ENCODE measurements at regions not wholly inside any gene's neighbourhood (a gene's known extent, or its start where the extent isn't known, plus 50 kb on each side); places are given as distances from the start of the nearest gene placed in this dataset.

DNA sequence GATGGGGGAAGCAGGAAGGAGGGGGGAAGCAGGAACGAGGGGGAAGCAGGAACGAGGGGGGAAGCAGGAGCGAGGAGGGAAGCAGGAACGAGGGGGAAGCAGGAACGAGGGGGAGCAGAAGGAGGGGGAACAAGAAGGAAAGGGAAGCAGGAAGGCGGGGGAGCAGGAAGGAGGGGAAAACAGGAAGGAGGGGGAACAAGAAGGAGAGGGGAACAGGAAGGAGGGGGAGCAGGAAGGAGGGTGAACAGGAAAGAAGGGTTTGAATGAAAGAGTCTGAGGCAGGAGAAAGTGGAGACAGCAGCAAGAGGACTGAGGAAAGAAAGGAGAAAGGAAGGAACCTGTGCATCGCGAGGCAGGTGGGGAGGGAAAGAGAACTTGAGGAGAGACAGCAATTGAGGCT is 256.6 kb downstream of the PTEN start:
- TF ChIP-seq, protein P1, sequence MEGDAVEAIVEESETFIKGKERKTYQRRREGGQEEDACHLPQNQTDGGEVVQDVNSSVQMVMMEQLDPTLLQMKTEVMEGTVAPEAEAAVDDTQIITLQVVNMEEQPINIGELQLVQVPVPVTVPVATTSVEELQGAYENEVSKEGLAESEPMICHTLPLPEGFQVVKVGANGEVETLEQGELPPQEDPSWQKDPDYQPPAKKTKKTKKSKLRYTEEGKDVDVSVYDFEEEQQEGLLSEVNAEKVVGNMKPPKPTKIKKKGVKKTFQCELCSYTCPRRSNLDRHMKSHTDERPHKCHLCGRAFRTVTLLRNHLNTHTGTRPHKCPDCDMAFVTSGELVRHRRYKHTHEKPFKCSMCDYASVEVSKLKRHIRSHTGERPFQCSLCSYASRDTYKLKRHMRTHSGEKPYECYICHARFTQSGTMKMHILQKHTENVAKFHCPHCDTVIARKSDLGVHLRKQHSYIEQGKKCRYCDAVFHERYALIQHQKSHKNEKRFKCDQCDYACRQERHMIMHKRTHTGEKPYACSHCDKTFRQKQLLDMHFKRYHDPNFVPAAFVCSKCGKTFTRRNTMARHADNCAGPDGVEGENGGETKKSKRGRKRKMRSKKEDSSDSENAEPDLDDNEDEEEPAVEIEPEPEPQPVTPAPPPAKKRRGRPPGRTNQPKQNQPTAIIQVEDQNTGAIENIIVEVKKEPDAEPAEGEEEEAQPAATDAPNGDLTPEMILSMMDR (IDR thresholded peaks at IDR 0.05) = no peak
- TF ChIP-seq POLR2A (IDR thresholded peaks at IDR 0.05) = no peak
